Prostate gland (tissue), 2 donors: ENCODE measurements at regions not wholly inside any gene's neighbourhood (a gene's known extent, or its start where the extent isn't known, plus 50 kb on each side); places are given as distances from the start of the nearest gene placed in this dataset.

ENCODE experiments used
- CTCF ChIP-seq, 4 experiments: fragments of 200-600 bp in 2 of 4; fragments of 450-650 bp in 2 of 4; sonication (generic) in 2 of 4; IDR thresholded peaks; 1 replicate in 3 of 4; 2 replicates in 1 of 4; pipeline ENCODE4 v1.5.1; 2016 to 2019; ENCODE audit warnings: antibody characterized with exemption in 4 of 4, mild to moderate bottlenecking in 2 of 4, moderate library complexity in 2 of 4
- POLR2A ChIP-seq: fragments of 450-650 bp; IDR thresholded peaks from one replicate; pipeline ENCODE4 v1.6.1; 2016; ENCODE audit warnings: antibody characterized with exemption, mild to moderate bottlenecking
- POLR2AphosphoS5 ChIP-seq: sonication (generic); formaldehyde crosslinking; IDR thresholded peaks from one replicate; pipeline ENCODE4 v1.6.1; 2017; ENCODE audit warnings: antibody characterized with exemption

- TF ChIP-seq POLR2A (no peak), CTCF (IDR thresholded peaks at IDR 0.05) (no peak), POLR2AphosphoS5 (no peak)
Measured at GRCh38 chr6:91562955-91563354, 976.1 kb upstream of the MAP3K7 start.
